PFSK-1 (cell line): ENCODE measurements at regions not wholly inside any gene's neighbourhood (a gene's known extent, or its start where the extent isn't known, plus 50 kb on each side); places are given as distances from the start of the nearest gene placed in this dataset.

Source experiments
- POLR2AphosphoS5 ChIP-seq: IDR thresholded peaks from 2 replicates; pipeline ENCODE4 v1.6.1; 2012; ENCODE audit warnings: low read depth, mild to moderate bottlenecking, control low read depth, low read length, moderate library complexity
- REST ChIP-seq, 2 experiments: IDR thresholded peaks; 2 replicates each; pipeline versions ENCODE4 v1.6.1 to v1.8.0; 2011 to 2012; ENCODE audit warnings: low read depth in 2 of 2, low read length in 2 of 2, control low read depth in 1 of 2, inconsistent platforms in 1 of 2, mild to moderate bottlenecking in 1 of 2, moderate library complexity in 1 of 2; ENCODE audit not compliant: insufficient read depth in 1 of 2

DNA sequence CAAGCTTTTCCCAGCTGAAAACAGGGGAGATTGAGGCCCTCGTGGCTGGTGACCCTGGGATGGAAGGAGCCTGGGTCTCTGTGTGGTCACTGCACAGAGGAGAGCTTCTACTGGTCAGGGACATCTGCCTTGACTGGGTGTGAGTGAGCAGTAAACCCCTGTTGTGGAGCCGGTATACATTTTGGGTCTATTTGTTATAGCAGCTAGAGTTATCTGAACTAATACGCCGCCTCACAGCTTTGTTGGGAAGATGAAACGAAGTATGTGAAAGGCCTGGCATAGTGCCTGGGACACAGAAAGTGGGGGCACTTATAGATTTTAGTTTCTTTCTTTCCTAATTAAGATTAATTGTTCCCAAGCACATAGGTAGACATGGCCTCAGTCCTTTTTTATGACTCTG is 72.2 kb upstream of the HPCAL1 start:
- TF ChIP-seq REST (IDR thresholded peaks at IDR 0.05; ENCODE audit: insufficient read depth in 1 of 2, low read depth in 2 of 2, low read length in 2 of 2): no peak
- no peak for TF ChIP-seq POLR2AphosphoS5
